ENCODE measurements at regions not wholly inside any gene's neighbourhood (a gene's known extent, or its start where the extent isn't known, plus 50 kb on each side); places are given as distances from the start of the nearest gene placed in this dataset.

GRCh38 chr2:6657136-6657535 is 208.6 kb downstream of the CMPK2 start:
- TF ChIP-seq, protein P1, sequence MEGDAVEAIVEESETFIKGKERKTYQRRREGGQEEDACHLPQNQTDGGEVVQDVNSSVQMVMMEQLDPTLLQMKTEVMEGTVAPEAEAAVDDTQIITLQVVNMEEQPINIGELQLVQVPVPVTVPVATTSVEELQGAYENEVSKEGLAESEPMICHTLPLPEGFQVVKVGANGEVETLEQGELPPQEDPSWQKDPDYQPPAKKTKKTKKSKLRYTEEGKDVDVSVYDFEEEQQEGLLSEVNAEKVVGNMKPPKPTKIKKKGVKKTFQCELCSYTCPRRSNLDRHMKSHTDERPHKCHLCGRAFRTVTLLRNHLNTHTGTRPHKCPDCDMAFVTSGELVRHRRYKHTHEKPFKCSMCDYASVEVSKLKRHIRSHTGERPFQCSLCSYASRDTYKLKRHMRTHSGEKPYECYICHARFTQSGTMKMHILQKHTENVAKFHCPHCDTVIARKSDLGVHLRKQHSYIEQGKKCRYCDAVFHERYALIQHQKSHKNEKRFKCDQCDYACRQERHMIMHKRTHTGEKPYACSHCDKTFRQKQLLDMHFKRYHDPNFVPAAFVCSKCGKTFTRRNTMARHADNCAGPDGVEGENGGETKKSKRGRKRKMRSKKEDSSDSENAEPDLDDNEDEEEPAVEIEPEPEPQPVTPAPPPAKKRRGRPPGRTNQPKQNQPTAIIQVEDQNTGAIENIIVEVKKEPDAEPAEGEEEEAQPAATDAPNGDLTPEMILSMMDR (IDR thresholded peaks at IDR 0.05 in 2 of 3, conservative IDR thresholded peaks at IDR 0.05 in 1 of 3; ENCODE audit: borderline replicate concordance in 1 of 3, insufficient read depth in 1 of 3, low read depth in 2 of 3, low read length in 2 of 3), result no peak
- TF ChIP-seq EZH2 (IDR thresholded peaks at IDR 0.05), result no peak
- TF ChIP-seq CEBPB (IDR thresholded peaks at IDR 0.05; ENCODE audit: low read depth), result no peak
- no peak for TF ChIP-seq ZFX (IDR thresholded peaks at IDR 0.05)
- TF ChIP-seq POLR2AphosphoS5 (IDR thresholded peaks at IDR 0.05; ENCODE audit: low read depth, low read length), result no peak
- no peak for TF ChIP-seq POLR2A (IDR thresholded peaks at IDR 0.05; ENCODE audit: borderline replicate concordance, extremely low read depth, insufficient read depth, insufficient read length)
- no peak for TF ChIP-seq ZNF274 (IDR thresholded peaks at IDR 0.05; ENCODE audit: low read depth, low read length)
- no peak for TF ChIP-seq ATF3 (IDR thresholded peaks at IDR 0.05)
- TF ChIP-seq REST (IDR thresholded peaks at IDR 0.05; ENCODE audit: low read depth), result no peak
- TF ChIP-seq MAX (IDR thresholded peaks at IDR 0.05), result no peak
- no peak for TF ChIP-seq EZH2phosphoT487 (IDR thresholded peaks at IDR 0.05; ENCODE audit: borderline replicate concordance)
- TF ChIP-seq FOSL1 (IDR thresholded peaks at IDR 0.05; ENCODE audit: low read depth), result no peak

All from HCT116 (cell line).